SK-N-MC (cell line): ENCODE measurements at regions not wholly inside any gene's neighbourhood (a gene's known extent, or its start where the extent isn't known, plus 50 kb on each side); places are given as distances from the start of the nearest gene placed in this dataset.

Source experiments
- EZH2 ChIP-seq: fragments of 200-600 bp; sonication (generic); IDR thresholded peaks from one replicate; pipeline ENCODE4 v1.6.1; 2017; ENCODE audit warnings: antibody characterized with exemption
- FOXP2 ChIP-seq: optimal IDR thresholded peaks from 2 replicates; pipeline ENCODE3; 2011; ENCODE audit warnings: mild to moderate bottlenecking, moderate library complexity; ENCODE audit not compliant: insufficient read depth; ENCODE audit errors: extremely low read length, control extremely low read depth
- POLR2AphosphoS5 ChIP-seq: IDR thresholded peaks from 2 replicates; pipeline ENCODE4 v1.6.1; 2012; ENCODE audit warnings: mild to moderate bottlenecking, low read depth, low read length, borderline replicate concordance

- TF ChIP-seq POLR2AphosphoS5 (no peak), EZH2 (no peak), FOXP2 (no peak)
These were observed 139.8 kb upstream of the PRR20G start for GRCh38 chr3:127427666-127428065.
